ENCODE measurements at regions not wholly inside any gene's neighbourhood (a gene's known extent, or its start where the extent isn't known, plus 50 kb on each side); places are given as distances from the start of the nearest gene placed in this dataset.
"Not testable (repeated sequence)": the region's sequence is repeated elsewhere in the genome, so short reads cannot be mapped to it uniquely, and the experiment has no call there.

GRCh38 chr17:45596347-45596746 lies 105.8 kb upstream of the PLEKHM1 start:
- TF ChIP-seq CTCF (IDR thresholded peaks at IDR 0.05 in 4 of 5, conservative IDR thresholded peaks at IDR 0.05 in 1 of 5); POLR2A (IDR thresholded peaks at IDR 0.05): not testable (repeated sequence)
